CD14-positive monocyte (primary cell): ENCODE measurements at regions not wholly inside any gene's neighbourhood (a gene's known extent, or its start where the extent isn't known, plus 50 kb on each side); places are given as distances from the start of the nearest gene placed in this dataset.

Experiments used
- DNase-seq, 3 donors: peaks; one replicate each; pipeline ENCODE4 v3.0.0-alpha.2; 2011 to 2022
- H2AFZ ChIP-seq: 2 replicates; pipeline ENCODE4 v1.6.0; 2012; ENCODE audit warnings: mild to moderate bottlenecking, low read depth, low read length, inconsistent platforms; ENCODE audit not compliant: insufficient read depth, poor library complexity, severe bottlenecking
- H3K27ac ChIP-seq, 2 donors: 1 replicate in 1 of 2; 2 replicates in 1 of 2; pipeline ENCODE4 v1.5.1; 2012 to 2013; ENCODE audit warnings: low read length in 2 of 2, control low read depth in 1 of 2, inconsistent platforms in 1 of 2, low read depth in 1 of 2, mild to moderate bottlenecking in 1 of 2
- H3K27me3 ChIP-seq, 2 donors: one replicate each; pipeline versions ENCODE4 v1.6.0 to v1.6.1; 2011 to 2013; ENCODE audit warnings: low read length in 2 of 2; ENCODE audit not compliant: control insufficient read depth in 2 of 2, insufficient read depth in 2 of 2
- H3K36me3 ChIP-seq, 2 donors: replicated peaks in 1 of 2; 1 replicate in 1 of 2; 2 replicates in 1 of 2; pipeline versions ENCODE4 v1.5.1 to v1.6.1; 2012 to 2013; ENCODE audit warnings: low read length in 2 of 2, control low read depth in 1 of 2, inconsistent platforms in 1 of 2, mild to moderate bottlenecking in 1 of 2; ENCODE audit not compliant: insufficient read depth in 2 of 2, control insufficient read depth in 1 of 2
- H3K4me1 ChIP-seq, 2 donors: 1 replicate in 1 of 2; 2 replicates in 1 of 2; pipeline versions ENCODE4 v1.5.1 to v1.6.1; 2012 to 2013; ENCODE audit warnings: low read length in 2 of 2, control low read depth in 1 of 2, inconsistent platforms in 1 of 2, mild to moderate bottlenecking in 1 of 2, moderate library complexity in 1 of 2; ENCODE audit not compliant: insufficient read depth in 2 of 2, control insufficient read depth in 1 of 2
- H3K4me2 ChIP-seq: replicated peaks from 2 replicates; pipeline ENCODE3; 2012; ENCODE audit warnings: low read length, moderate library complexity, mild to moderate bottlenecking; ENCODE audit not compliant: poor library complexity, severe bottlenecking; ENCODE audit errors: extremely low read depth
- H3K4me3 ChIP-seq, 3 experiments: fragments of 200-600 bp in 1 of 3; sonication (generic) in 1 of 3; replicated peaks in 1 of 3; 1 replicate in 2 of 3; 2 replicates in 1 of 3; pipeline ENCODE4 v1.5.1; 2011 to 2013; ENCODE audit warnings: low read length in 3 of 3, mild to moderate bottlenecking in 3 of 3, control low read depth in 2 of 3, low read depth in 2 of 3, inconsistent platforms in 1 of 3, moderate library complexity in 1 of 3
- H3K79me2 ChIP-seq: 2 replicates; pipeline ENCODE4 v1.6.0; 2012; ENCODE audit warnings: mild to moderate bottlenecking, control low read depth, inconsistent platforms, low read length, moderate library complexity; ENCODE audit not compliant: insufficient read depth
- H3K9ac ChIP-seq: 2 replicates; pipeline ENCODE4 v1.6.0; 2017; ENCODE audit warnings: low read length, mild to moderate bottlenecking; ENCODE audit not compliant: insufficient read depth, poor library complexity, severe bottlenecking
- H3K9me3 ChIP-seq, 2 donors: replicated peaks in 1 of 2; 1 replicate in 1 of 2; 2 replicates in 1 of 2; pipeline versions ENCODE4 v1.5.1 to v1.6.1; 2012 to 2013; ENCODE audit warnings: low read length in 2 of 2, control low read depth in 1 of 2; ENCODE audit not compliant: control insufficient read depth in 1 of 2, insufficient read depth in 1 of 2
- H4K20me1 ChIP-seq: 2 replicates; pipeline ENCODE4 v1.6.0; 2012; ENCODE audit warnings: mild to moderate bottlenecking, low read length, control low read depth, moderate library complexity; ENCODE audit not compliant: insufficient read depth
- H3K27ac Mint-ChIP-seq, 7 donors: one replicate each; pipeline ENCODE4 v1.8.0; 2020; ENCODE audit warnings: mild to moderate bottlenecking in 7 of 7, mixed read lengths in 7 of 7, moderate library complexity in 6 of 7, inconsistent platforms in 2 of 7
- H3K27me3 Mint-ChIP-seq, 3 donors: one replicate each; pipeline ENCODE4 v1.8.0; 2021 to 2022; ENCODE audit warnings: low read depth in 3 of 3, mild to moderate bottlenecking in 3 of 3, mixed read lengths in 3 of 3, moderate library complexity in 3 of 3, inconsistent platforms in 1 of 3
- H3K36me3 Mint-ChIP-seq, 2 donors: one replicate each; pipeline ENCODE4 v1.8.0; 2020; ENCODE audit warnings: mixed read lengths in 2 of 2, inconsistent platforms in 1 of 2, mild to moderate bottlenecking in 1 of 2
- H3K4me1 Mint-ChIP-seq: one replicate; pipeline ENCODE4 v1.8.0; 2020; ENCODE audit warnings: mild to moderate bottlenecking, mixed read lengths
- H3K4me3 Mint-ChIP-seq, 2 donors: one replicate each; pipeline ENCODE4 v1.8.0; 2020; ENCODE audit warnings: mild to moderate bottlenecking in 2 of 2, mixed read lengths in 2 of 2, moderate library complexity in 1 of 2
- H3K9me3 Mint-ChIP-seq, 7 donors: one replicate each; pipeline ENCODE4 v1.8.0; 2020 to 2022; ENCODE audit warnings: mixed read lengths in 7 of 7, mild to moderate bottlenecking in 6 of 7, moderate library complexity in 6 of 7, inconsistent platforms in 2 of 7
- WGBS: methylation state at CpG from one replicate; pipeline ENCODE4 v1.1.5; 2013; ENCODE audit warnings: missing lambda C conversion rate; ENCODE audit not compliant: insufficient coverage; 5-methylcytosine and 5-hydroxymethylcytosine counted together
- intact Hi-C, 2 donors: fragments of 100-400 bp; cut with micrococcal nuclease; formaldehyde crosslinking; loops; one replicate each; pipeline versions ENCODE4 v1.15.0 to v1.15.1; 2023
- TF ChIP-seq, protein P1 (sequence below): fragments of 200-600 bp; IDR thresholded peaks from one replicate; pipeline ENCODE4 v1.8.0; 2022; ENCODE audit warnings: antibody characterized with exemption, mild to moderate bottlenecking

DNA sequence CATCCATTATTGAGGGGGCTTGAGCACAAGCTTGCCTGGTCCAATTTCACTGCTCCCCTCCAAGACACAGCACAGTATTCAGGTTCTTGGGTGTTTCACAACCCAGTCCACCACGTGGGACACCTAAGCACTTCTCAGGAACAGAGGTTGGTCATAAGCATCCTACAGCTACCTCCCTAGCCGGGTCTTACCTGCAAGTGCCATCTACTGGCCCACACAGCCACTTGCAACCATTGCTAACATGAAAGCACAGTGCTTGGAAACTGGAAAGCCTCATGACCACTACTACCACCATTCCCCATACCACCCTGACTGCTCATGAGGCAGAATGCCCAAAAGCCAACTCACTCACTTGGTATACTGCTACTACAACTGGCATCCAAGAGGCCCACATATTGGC is 105.7 kb upstream of the RPRM start:
- DNase-seq, result no peak
- Histone ChIP-seq H3K4me1 (no peaks in the 10 kb centered on the region), H3K9ac (no peak overlapping the region), H2AFZ (no peak overlapping the region), H3K36me3 (no peaks in the 10 kb centered on the region), H3K79me2 (no peaks in the 10 kb centered on the region), H3K27me3 (no peaks in the 10 kb centered on the region), H3K4me2 (no peak overlapping the region), H3K4me3 (no peak overlapping the region), H3K9me3 (peaks cover 25 to 34% of the 10 kb centered on the region in 2 donors), H3K27ac (no peak overlapping the region), H4K20me1 (no peaks in the 10 kb centered on the region)
- Mint-ChIP-seq H3K9me3 (peaks cover 4 to 21% (median 7%) of the 10 kb centered on the region in 7 donors), H3K27ac (no peak overlapping the region), H3K36me3 (no peaks in the 10 kb centered on the region), H3K4me1 (no peaks in the 10 kb centered on the region), H3K4me3 (no peak overlapping the region), H3K27me3 (peaks cover 0 to under 1% (median 0%) of the 10 kb centered on the region in 3 donors)
- intact Hi-C loops, result no loop called here
- TF ChIP-seq, protein P1, sequence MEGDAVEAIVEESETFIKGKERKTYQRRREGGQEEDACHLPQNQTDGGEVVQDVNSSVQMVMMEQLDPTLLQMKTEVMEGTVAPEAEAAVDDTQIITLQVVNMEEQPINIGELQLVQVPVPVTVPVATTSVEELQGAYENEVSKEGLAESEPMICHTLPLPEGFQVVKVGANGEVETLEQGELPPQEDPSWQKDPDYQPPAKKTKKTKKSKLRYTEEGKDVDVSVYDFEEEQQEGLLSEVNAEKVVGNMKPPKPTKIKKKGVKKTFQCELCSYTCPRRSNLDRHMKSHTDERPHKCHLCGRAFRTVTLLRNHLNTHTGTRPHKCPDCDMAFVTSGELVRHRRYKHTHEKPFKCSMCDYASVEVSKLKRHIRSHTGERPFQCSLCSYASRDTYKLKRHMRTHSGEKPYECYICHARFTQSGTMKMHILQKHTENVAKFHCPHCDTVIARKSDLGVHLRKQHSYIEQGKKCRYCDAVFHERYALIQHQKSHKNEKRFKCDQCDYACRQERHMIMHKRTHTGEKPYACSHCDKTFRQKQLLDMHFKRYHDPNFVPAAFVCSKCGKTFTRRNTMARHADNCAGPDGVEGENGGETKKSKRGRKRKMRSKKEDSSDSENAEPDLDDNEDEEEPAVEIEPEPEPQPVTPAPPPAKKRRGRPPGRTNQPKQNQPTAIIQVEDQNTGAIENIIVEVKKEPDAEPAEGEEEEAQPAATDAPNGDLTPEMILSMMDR, result no peak
- WGBS, result 49% methylated on average over 2 of the region's 2 CpGs

DNA sequence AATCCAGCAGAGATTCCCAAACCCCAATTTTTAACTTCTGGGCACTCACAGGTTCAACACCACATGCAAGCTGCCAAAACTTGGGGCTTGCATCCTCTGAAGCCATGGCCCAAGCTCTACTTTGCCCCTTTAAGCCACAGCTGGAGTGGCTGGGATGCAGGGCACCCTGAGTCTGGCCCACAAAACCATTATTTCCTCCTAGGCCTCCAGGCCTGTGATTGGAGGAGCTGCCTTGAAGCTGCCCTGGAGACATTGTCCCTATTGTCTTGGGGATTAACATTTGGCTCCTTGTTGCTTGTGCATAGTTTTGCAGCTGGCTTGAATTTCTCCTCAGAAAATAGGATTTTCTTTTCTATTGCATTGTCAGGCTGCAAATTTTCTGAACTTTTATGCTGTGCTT is 109.8 kb upstream of the RPRM start:
- Mint-ChIP-seq H3K27ac (no peak overlapping the region), H3K36me3 (no peaks in the 10 kb centered on the region), H3K27me3 (peaks cover 0 to 2% (median 0%) of the 10 kb centered on the region in 3 donors), H3K4me1 (no peaks in the 10 kb centered on the region), H3K9me3 (peaks cover 7 to 17% (median 12%) of the 10 kb centered on the region in 7 donors), H3K4me3 (no peak overlapping the region)
- Histone ChIP-seq H3K4me3 (no peak overlapping the region), H3K27ac (no peak overlapping the region), H3K79me2 (no peaks in the 10 kb centered on the region), H3K4me1 (no peaks in the 10 kb centered on the region), H3K36me3 (no peaks in the 10 kb centered on the region), H3K27me3 (no peaks in the 10 kb centered on the region), H3K9me3 (peaks cover 30 to 31% of the 10 kb centered on the region in 2 donors), H4K20me1 (no peaks in the 10 kb centered on the region), H3K9ac (no peak overlapping the region), H3K4me2 (no peak overlapping the region), H2AFZ (no peak overlapping the region)
- TF ChIP-seq, protein P1, result no peak
- intact Hi-C loops, result no loop called here
- DNase-seq, result no peak
